Body of pancreas (tissue), 4 donors: ENCODE measurements at regions not wholly inside any gene's neighbourhood (a gene's known extent, or its start where the extent isn't known, plus 50 kb on each side); places are given as distances from the start of the nearest gene placed in this dataset.

Experiments used
- POLR2A ChIP-seq, 3 donors: fragments of 450-650 bp; IDR thresholded peaks; one replicate each; pipeline ENCODE4 v1.6.1; 2016; ENCODE audit warnings: antibody characterized with exemption in 3 of 3, mild to moderate bottlenecking in 2 of 3
- TF ChIP-seq, protein P1 (sequence below), 7 experiments: fragments of 450-650 bp in 4 of 7; fragments of 200-600 bp in 3 of 7; sonication (generic) in 3 of 7; IDR thresholded peaks; one replicate each; pipeline ENCODE4 v1.5.1; 2016 to 2019; ENCODE audit warnings: antibody characterized with exemption in 7 of 7

DNA sequence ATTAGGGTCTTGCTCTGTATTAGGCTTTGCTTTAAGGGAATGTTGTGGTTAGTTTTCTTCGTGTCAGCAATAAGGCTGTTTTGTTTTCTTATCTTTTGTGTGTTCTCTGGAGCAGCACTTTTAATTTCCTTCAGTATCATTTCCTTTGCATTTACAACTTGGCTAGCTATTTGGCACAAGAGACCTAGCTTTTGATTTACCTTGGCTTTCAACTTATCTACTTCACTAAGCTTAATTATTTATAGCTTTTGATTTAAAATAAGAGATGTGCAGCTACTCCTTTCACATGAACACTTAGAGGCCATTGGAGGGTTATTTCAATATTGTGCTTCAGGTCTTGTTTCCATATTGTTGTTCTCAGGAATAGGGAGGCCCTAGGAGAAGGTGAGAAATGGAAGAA, 68.2 kb downstream of the FAT4 start:
- TF ChIP-seq POLR2A (IDR thresholded peaks at IDR 0.05) = no peak
- TF ChIP-seq, protein P1, sequence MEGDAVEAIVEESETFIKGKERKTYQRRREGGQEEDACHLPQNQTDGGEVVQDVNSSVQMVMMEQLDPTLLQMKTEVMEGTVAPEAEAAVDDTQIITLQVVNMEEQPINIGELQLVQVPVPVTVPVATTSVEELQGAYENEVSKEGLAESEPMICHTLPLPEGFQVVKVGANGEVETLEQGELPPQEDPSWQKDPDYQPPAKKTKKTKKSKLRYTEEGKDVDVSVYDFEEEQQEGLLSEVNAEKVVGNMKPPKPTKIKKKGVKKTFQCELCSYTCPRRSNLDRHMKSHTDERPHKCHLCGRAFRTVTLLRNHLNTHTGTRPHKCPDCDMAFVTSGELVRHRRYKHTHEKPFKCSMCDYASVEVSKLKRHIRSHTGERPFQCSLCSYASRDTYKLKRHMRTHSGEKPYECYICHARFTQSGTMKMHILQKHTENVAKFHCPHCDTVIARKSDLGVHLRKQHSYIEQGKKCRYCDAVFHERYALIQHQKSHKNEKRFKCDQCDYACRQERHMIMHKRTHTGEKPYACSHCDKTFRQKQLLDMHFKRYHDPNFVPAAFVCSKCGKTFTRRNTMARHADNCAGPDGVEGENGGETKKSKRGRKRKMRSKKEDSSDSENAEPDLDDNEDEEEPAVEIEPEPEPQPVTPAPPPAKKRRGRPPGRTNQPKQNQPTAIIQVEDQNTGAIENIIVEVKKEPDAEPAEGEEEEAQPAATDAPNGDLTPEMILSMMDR (IDR thresholded peaks at IDR 0.05) = no peak
